HG03025 (cell line): ENCODE measurements at regions not wholly inside any gene's neighbourhood (a gene's known extent, or its start where the extent isn't known, plus 50 kb on each side); places are given as distances from the start of the nearest gene placed in this dataset.

Experiments
- ATAC-seq: cut with Tn5 transposase; IDR thresholded peaks from one replicate; pipeline ENCODE4 v1.9.1; 2021; ENCODE audit warnings: mild to moderate bottlenecking, moderate library complexity; ENCODE audit not compliant: unreplicated experiment, low FRiP score

- no peak for ATAC-seq
Observed at GRCh38 chr11:127075758-127076157, 75.2 kb upstream of the KIRREL3 start.

GRCh38 chr11:127074151-127074761 lies 73.7 kb upstream of the KIRREL3 start:
- peak; percentile 95 for ATAC-seq

GRCh38 chr11:127073621-127074020 lies 73.1 kb upstream of the KIRREL3 start:
- ATAC-seq, result no peak

- no peak for ATAC-seq
Observed at GRCh38 chr11:127071606-127072005, 71.0 kb upstream of the KIRREL3 start.

GRCh38 chr11:127070808-127071207 lies 70.2 kb upstream of the KIRREL3 start:
- no peak for ATAC-seq

GRCh38 chr11:127066401-127067090 lies 66.0 kb upstream of the KIRREL3 start:
- ATAC-seq, result no peak

- no peak for ATAC-seq
Observed at GRCh38 chr11:127063241-127063640, 62.7 kb upstream of the KIRREL3 start.

GRCh38 chr11:127061947-127062346 lies 61.4 kb upstream of the KIRREL3 start:
- no peak for ATAC-seq

- ATAC-seq, result no peak
Observed at GRCh38 chr11:127059750-127060149, 59.2 kb upstream of the KIRREL3 start.

GRCh38 chr11:127059286-127059685 lies 58.7 kb upstream of the KIRREL3 start:
- no peak for ATAC-seq

- ATAC-seq, result no peak
Observed at GRCh38 chr11:127058524-127058923, 58.0 kb upstream of the KIRREL3 start.

GRCh38 chr11:127057126-127057525 lies 56.6 kb upstream of the KIRREL3 start:
- ATAC-seq, result no peak

GRCh38 chr11:127056338-127056971 lies 55.9 kb upstream of the KIRREL3 start:
- no peak for ATAC-seq

GRCh38 chr11:127055236-127055635 lies 54.7 kb upstream of the KIRREL3 start:
- no peak for ATAC-seq

- ATAC-seq, result no peak
Observed at GRCh38 chr11:127054153-127054552, 53.6 kb upstream of the KIRREL3 start.

- no peak for ATAC-seq
Observed at GRCh38 chr11:127052404-127052803, 51.8 kb upstream of the KIRREL3 start.
